ENCODE measurements at regions not wholly inside any gene's neighbourhood (a gene's known extent, or its start where the extent isn't known, plus 50 kb on each side); places are given as distances from the start of the nearest gene placed in this dataset.

DNA sequence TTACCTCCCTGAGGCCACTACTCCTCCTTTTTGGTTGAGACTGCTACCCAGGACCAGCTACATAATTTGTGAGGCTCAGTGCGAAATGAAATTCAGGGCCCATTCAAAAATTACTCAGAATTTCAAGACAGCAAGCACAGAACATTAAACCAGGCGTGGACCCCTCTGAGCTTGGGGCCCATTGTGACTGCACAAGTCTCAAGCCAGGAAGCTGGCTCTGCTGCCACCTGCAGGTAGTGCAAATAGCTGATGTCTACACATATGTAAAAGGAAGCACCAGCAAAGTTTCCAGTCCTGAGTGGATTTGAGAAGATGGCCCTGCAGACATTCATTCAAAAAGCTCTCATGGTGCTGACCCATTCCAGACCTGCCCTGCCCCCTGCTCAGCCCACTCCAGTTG is 213.4 kb upstream of the LNX1 start:
- no peak for TF ChIP-seq POLR2AphosphoS5 (IDR thresholded peaks at IDR 0.05; ENCODE audit: low read depth, low read length)
- TF ChIP-seq, protein P1, sequence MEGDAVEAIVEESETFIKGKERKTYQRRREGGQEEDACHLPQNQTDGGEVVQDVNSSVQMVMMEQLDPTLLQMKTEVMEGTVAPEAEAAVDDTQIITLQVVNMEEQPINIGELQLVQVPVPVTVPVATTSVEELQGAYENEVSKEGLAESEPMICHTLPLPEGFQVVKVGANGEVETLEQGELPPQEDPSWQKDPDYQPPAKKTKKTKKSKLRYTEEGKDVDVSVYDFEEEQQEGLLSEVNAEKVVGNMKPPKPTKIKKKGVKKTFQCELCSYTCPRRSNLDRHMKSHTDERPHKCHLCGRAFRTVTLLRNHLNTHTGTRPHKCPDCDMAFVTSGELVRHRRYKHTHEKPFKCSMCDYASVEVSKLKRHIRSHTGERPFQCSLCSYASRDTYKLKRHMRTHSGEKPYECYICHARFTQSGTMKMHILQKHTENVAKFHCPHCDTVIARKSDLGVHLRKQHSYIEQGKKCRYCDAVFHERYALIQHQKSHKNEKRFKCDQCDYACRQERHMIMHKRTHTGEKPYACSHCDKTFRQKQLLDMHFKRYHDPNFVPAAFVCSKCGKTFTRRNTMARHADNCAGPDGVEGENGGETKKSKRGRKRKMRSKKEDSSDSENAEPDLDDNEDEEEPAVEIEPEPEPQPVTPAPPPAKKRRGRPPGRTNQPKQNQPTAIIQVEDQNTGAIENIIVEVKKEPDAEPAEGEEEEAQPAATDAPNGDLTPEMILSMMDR (IDR thresholded peaks at IDR 0.05) = peak; percentile 61
- TF ChIP-seq TCF7L2 (IDR thresholded peaks at IDR 0.05; ENCODE audit: low read depth, low read length) = no peak
- TF ChIP-seq SIN3A (IDR thresholded peaks at IDR 0.05; ENCODE audit: borderline replicate concordance, insufficient read depth, low read depth, low read length) = no peak

Measured in Panc1 (cell line).